ENCODE measurements at regions not wholly inside any gene's neighbourhood (a gene's known extent, or its start where the extent isn't known, plus 50 kb on each side); places are given as distances from the start of the nearest gene placed in this dataset.

GRCh38 chr2:128384446-128384845 is 65.8 kb upstream of the HS6ST1 start:
- 70% methylated on average over 10 of the region's 10 CpGs for WGBS (ENCODE audit: low lambda C conversion rate)
- H3K27me3 ChIP-seq (ENCODE audit: control insufficient read depth in 1 of 2, insufficient read depth in 2 of 2, low read length in 2 of 2): no peaks in the 10 kb centered on the region; a peak in 2 of 5 replicates
- no TSS peak for BruUV-seq (replicated peaks)
- no peak overlapping the region for H2AFZ ChIP-seq (ENCODE audit: low read length)
- CTCF ChIA-PET (ENCODE audit: low intra/inter-chr PET ratio, low total read pairs): no interaction called here
- no peak overlapping the region for H3K4me2 ChIP-seq (ENCODE audit: low read depth, low read length)
- DNase-seq (ENCODE audit: low spot score): no peak
- in situ Hi-C loops (cut with HindIII; ENCODE audit: extremely low pct_ligation_motif_present, low pct_unique_long_range_greater_than_20kb) (no loop called here), intact Hi-C loops (cut with micrococcal nuclease; ENCODE audit: unreplicated experiment) (no loop called here)
- H3K4me1 ChIP-seq (ENCODE audit: insufficient read depth, low read length): peaks cover 34% of the 10 kb centered on the region
- ATAC-seq: no peak
- H3K79me2 ChIP-seq (ENCODE audit: insufficient read depth, low read length): no peaks in the 10 kb centered on the region
- H3K27ac ChIP-seq (ENCODE audit: extremely low read length, insufficient read depth, low read length): no peak overlapping the region
- POLR2A ChIA-PET: no interaction called here
- no peaks in the 10 kb centered on the region for H4K20me1 ChIP-seq (ENCODE audit: insufficient read depth, low read length)
- no peak overlapping the region for H3K9ac ChIP-seq (ENCODE audit: insufficient read depth, low read depth, low read length)
- TF ChIP-seq HIVEP1 (CRISPR knock-in tag; IDR thresholded peaks at IDR 0.05): no peak
- TF ChIP-seq PCBP2 (optimal IDR thresholded peaks at IDR 0.05; ENCODE audit: low read depth, low read length, poor library complexity, severe bottlenecking): no peak
- no peak for TF ChIP-seq TCF7L2 (IDR thresholded peaks at IDR 0.05; ENCODE audit: low read depth, low read length)
- TF ChIP-seq ZNF34 (CRISPR knock-in tag; IDR thresholded peaks at IDR 0.05; ENCODE audit: borderline replicate concordance): no peak
- TF ChIP-seq ZNF724P (CRISPR knock-in tag; IDR thresholded peaks at IDR 0.05; ENCODE audit: borderline replicate concordance): no peak
- no peak for TF ChIP-seq ZNF570 (CRISPR knock-in tag; IDR thresholded peaks at IDR 0.05; ENCODE audit: borderline replicate concordance)
- TF ChIP-seq, protein P1, sequence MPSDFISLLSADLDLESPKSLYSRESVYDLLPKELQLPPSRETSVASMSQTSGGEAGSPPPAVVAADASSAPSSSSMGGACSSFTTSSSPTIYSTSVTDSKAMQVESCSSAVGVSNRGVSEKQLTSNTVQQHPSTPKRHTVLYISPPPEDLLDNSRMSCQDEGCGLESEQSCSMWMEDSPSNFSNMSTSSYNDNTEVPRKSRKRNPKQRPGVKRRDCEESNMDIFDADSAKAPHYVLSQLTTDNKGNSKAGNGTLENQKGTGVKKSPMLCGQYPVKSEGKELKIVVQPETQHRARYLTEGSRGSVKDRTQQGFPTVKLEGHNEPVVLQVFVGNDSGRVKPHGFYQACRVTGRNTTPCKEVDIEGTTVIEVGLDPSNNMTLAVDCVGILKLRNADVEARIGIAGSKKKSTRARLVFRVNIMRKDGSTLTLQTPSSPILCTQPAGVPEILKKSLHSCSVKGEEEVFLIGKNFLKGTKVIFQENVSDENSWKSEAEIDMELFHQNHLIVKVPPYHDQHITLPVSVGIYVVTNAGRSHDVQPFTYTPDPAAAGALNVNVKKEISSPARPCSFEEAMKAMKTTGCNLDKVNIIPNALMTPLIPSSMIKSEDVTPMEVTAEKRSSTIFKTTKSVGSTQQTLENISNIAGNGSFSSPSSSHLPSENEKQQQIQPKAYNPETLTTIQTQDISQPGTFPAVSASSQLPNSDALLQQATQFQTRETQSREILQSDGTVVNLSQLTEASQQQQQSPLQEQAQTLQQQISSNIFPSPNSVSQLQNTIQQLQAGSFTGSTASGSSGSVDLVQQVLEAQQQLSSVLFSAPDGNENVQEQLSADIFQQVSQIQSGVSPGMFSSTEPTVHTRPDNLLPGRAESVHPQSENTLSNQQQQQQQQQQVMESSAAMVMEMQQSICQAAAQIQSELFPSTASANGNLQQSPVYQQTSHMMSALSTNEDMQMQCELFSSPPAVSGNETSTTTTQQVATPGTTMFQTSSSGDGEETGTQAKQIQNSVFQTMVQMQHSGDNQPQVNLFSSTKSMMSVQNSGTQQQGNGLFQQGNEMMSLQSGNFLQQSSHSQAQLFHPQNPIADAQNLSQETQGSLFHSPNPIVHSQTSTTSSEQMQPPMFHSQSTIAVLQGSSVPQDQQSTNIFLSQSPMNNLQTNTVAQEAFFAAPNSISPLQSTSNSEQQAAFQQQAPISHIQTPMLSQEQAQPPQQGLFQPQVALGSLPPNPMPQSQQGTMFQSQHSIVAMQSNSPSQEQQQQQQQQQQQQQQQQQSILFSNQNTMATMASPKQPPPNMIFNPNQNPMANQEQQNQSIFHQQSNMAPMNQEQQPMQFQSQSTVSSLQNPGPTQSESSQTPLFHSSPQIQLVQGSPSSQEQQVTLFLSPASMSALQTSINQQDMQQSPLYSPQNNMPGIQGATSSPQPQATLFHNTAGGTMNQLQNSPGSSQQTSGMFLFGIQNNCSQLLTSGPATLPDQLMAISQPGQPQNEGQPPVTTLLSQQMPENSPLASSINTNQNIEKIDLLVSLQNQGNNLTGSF (CRISPR knock-in tag; IDR thresholded peaks at IDR 0.05): no peak
- no peak for TF ChIP-seq DBP (CRISPR knock-in tag; IDR thresholded peaks at IDR 0.05; ENCODE audit: not compliant biosample characterization)
- TF ChIP-seq, protein P2, sequence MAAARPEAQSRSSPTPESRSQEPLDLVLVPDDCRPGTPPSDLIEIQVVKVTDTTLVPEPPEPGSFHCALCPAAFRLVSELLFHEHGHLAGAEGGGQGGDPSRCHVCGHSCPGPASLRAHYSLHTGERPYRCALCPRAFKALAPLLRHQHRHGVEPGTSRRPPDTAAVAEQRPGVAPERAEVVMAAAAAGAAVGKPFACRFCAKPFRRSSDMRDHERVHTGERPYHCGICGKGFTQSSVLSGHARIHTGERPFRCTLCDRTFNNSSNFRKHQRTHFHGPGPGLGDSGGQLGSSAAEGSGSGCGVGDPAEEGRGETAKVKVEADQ (CRISPR knock-in tag; IDR thresholded peaks at IDR 0.05; ENCODE audit: borderline replicate concordance): no peak
- H3K4me3 ChIP-seq (replicated peaks in 1 of 3; ENCODE audit: insufficient read depth in 1 of 3, low read depth in 2 of 3, low read length in 3 of 3): no peak overlapping the region
- FAIRE-seq: no peak
- no peaks in the 10 kb centered on the region for H3K36me3 ChIP-seq (replicated peaks in 1 of 2; ENCODE audit: control insufficient read depth in 1 of 2, insufficient read depth in 2 of 2, low read length in 2 of 2)
- no peaks in the 10 kb centered on the region for H3K9me3 ChIP-seq (ENCODE audit: low read length)
